ENCODE measurements at regions not wholly inside any gene's neighbourhood (a gene's known extent, or its start where the extent isn't known, plus 50 kb on each side); places are given as distances from the start of the nearest gene placed in this dataset.

DNA sequence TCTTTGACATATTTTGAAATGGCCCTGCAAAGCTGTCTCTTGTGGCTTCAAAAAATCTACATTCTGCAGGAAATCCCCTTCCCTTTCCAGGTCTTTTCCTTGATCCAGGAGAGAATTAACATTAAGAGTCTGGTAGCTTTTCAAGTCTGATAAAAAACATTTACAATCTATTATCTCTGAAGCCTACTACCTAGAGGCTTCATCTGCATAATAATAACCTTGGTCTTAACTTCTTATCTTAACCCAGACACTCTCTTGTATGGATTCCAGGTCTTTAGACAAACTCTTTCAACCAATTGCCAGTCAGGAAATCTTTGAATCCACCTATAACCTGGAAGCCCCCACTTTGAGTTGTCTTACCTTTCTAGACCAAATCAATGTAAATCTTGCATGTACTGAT is 179.3 kb upstream of the ZC3H15 start:
- no peaks in the 10 kb centered on the region for H4K20me1 ChIP-seq (ENCODE audit: insufficient read depth, low read length)
- no peak overlapping the region for H3K9ac ChIP-seq (ENCODE audit: low read depth, low read length)
- H3K27me3 ChIP-seq (ENCODE audit: insufficient read depth, low read length, poor library complexity), result no peaks in the 10 kb centered on the region
- no peak overlapping the region for H3K27ac ChIP-seq (ENCODE audit: low read length)
- DNase-seq, result no peak
- H3K4me3 ChIP-seq (ENCODE audit: low read depth in 1 of 2, low read length in 2 of 2), result no peak overlapping the region
- H3K4me1 ChIP-seq (ENCODE audit: insufficient read depth, low read length), result no peaks in the 10 kb centered on the region
- ATAC-seq (ENCODE audit: insufficient read depth, low read depth), result no peak
- H2AFZ ChIP-seq (ENCODE audit: low read depth, low read length), result no peak overlapping the region
- H3K36me3 ChIP-seq (ENCODE audit: insufficient read depth, low read length), result no peaks in the 10 kb centered on the region
- no peaks in the 10 kb centered on the region for H3K9me3 ChIP-seq (ENCODE audit: insufficient read depth, low read length, severe bottlenecking)
- no peaks in the 10 kb centered on the region for H3K79me2 ChIP-seq (ENCODE audit: insufficient read depth, low read length)
- TF ChIP-seq, protein P1, sequence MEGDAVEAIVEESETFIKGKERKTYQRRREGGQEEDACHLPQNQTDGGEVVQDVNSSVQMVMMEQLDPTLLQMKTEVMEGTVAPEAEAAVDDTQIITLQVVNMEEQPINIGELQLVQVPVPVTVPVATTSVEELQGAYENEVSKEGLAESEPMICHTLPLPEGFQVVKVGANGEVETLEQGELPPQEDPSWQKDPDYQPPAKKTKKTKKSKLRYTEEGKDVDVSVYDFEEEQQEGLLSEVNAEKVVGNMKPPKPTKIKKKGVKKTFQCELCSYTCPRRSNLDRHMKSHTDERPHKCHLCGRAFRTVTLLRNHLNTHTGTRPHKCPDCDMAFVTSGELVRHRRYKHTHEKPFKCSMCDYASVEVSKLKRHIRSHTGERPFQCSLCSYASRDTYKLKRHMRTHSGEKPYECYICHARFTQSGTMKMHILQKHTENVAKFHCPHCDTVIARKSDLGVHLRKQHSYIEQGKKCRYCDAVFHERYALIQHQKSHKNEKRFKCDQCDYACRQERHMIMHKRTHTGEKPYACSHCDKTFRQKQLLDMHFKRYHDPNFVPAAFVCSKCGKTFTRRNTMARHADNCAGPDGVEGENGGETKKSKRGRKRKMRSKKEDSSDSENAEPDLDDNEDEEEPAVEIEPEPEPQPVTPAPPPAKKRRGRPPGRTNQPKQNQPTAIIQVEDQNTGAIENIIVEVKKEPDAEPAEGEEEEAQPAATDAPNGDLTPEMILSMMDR (IDR thresholded peaks at IDR 0.05; ENCODE audit: borderline replicate concordance, extremely low read depth, low read length, poor library complexity, severe bottlenecking), result no peak
- TF ChIP-seq EZH2 (IDR thresholded peaks at IDR 0.05; ENCODE audit: borderline replicate concordance, low read depth, low read length, severe bottlenecking), result no peak
- H3K4me2 ChIP-seq (ENCODE audit: insufficient read depth, low read length), result no peak overlapping the region

DNA sequence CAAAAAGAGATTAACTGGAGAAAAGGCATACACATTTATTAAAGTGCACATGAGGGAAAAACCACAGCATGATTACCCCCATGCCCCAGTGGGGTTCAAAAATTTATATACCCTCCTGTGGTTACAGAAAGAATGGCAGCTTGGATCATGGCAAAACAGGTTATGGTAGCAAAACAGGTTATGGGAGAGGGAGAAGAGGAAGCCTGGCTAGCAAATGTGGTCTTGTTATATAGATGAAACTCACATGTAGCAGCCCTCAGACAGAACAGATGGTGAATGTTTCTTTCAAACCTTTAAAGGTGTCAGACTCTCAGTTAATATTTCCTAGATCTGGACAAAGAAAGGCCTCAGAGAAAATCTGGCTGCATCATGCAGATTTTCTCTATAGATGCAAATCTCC is 178.2 kb upstream of the ZC3H15 start:
- Histone ChIP-seq H3K79me2 (ENCODE audit: insufficient read depth, low read length) (no peaks in the 10 kb centered on the region), H3K9ac (ENCODE audit: low read depth, low read length) (no peak overlapping the region), H3K27ac (ENCODE audit: low read length) (no peak overlapping the region), H3K9me3 (ENCODE audit: insufficient read depth, low read length, severe bottlenecking) (no peaks in the 10 kb centered on the region), H2AFZ (ENCODE audit: low read depth, low read length) (no peak overlapping the region), H4K20me1 (ENCODE audit: insufficient read depth, low read length) (no peaks in the 10 kb centered on the region), H3K4me1 (ENCODE audit: insufficient read depth, low read length) (no peaks in the 10 kb centered on the region), H3K4me2 (ENCODE audit: insufficient read depth, low read length) (no peak overlapping the region), H3K4me3 (ENCODE audit: low read depth in 1 of 2, low read length in 2 of 2) (no peak overlapping the region), H3K36me3 (ENCODE audit: insufficient read depth, low read length) (no peaks in the 10 kb centered on the region), H3K27me3 (ENCODE audit: insufficient read depth, low read length, poor library complexity) (no peaks in the 10 kb centered on the region)
- TF ChIP-seq, protein P1 (IDR thresholded peaks at IDR 0.05; ENCODE audit: borderline replicate concordance, extremely low read depth, low read length, poor library complexity, severe bottlenecking), result no peak
- TF ChIP-seq EZH2 (IDR thresholded peaks at IDR 0.05; ENCODE audit: borderline replicate concordance, low read depth, low read length, severe bottlenecking), result no peak
- no peak for DNase-seq
- no peak for ATAC-seq (ENCODE audit: insufficient read depth, low read depth)

DNA sequence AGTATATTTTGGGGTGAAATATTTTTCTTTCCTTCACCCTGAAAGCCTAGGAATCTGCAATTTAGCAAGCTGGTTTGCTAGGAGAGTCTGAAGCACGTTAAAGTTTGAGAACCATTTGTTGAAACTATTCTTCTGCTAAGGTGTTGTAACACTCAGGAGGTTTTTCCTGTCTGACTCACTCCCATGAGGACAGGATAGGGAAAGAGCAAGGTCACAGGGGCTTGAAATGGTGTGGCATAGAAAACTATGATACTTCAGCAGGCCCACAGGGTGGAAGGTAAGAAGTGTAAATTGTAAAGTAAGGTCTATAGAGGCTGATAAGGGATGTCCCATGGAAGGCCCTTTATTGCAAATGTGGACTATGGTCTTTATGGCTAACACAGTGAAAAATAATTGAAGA is 177.7 kb upstream of the ZC3H15 start:
- Histone ChIP-seq H3K9ac (ENCODE audit: low read depth, low read length) (no peak overlapping the region), H3K79me2 (ENCODE audit: insufficient read depth, low read length) (no peaks in the 10 kb centered on the region), H4K20me1 (ENCODE audit: insufficient read depth, low read length) (no peaks in the 10 kb centered on the region), H3K36me3 (ENCODE audit: insufficient read depth, low read length) (no peaks in the 10 kb centered on the region), H3K27ac (ENCODE audit: low read length) (no peak overlapping the region), H3K4me1 (ENCODE audit: insufficient read depth, low read length) (no peaks in the 10 kb centered on the region), H2AFZ (ENCODE audit: low read depth, low read length) (no peak overlapping the region), H3K4me2 (ENCODE audit: insufficient read depth, low read length) (no peak overlapping the region), H3K27me3 (ENCODE audit: insufficient read depth, low read length, poor library complexity) (no peaks in the 10 kb centered on the region), H3K9me3 (ENCODE audit: insufficient read depth, low read length, severe bottlenecking) (no peaks in the 10 kb centered on the region), H3K4me3 (ENCODE audit: low read depth in 1 of 2, low read length in 2 of 2) (no peak overlapping the region)
- ATAC-seq (ENCODE audit: insufficient read depth, low read depth), result no peak
- TF ChIP-seq, protein P1 (IDR thresholded peaks at IDR 0.05; ENCODE audit: borderline replicate concordance, extremely low read depth, low read length, poor library complexity, severe bottlenecking), result no peak
- TF ChIP-seq EZH2 (IDR thresholded peaks at IDR 0.05; ENCODE audit: borderline replicate concordance, low read depth, low read length, severe bottlenecking), result no peak
- DNase-seq, result no peak

DNA sequence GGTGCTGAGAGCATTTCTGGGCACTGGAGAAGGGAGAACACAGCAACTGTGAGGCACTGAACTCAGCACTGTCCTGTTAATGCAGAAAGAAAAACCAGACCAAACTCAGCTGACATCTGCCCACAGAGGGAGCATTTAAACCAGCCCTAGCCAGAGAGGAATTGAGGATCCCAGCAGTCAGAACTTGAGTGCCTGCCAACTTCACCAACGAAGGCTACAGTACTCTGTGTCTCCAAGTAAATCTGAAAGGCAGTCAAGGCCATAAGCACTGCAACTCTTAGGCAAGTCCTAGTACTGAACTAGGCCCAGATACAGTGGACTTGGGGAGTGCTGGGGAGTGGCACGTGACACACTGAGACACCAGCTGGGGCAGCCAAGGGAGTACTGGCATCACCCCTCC is 176.2 kb upstream of the ZC3H15 start:
- TF ChIP-seq, protein P1 (IDR thresholded peaks at IDR 0.05; ENCODE audit: borderline replicate concordance, extremely low read depth, low read length, poor library complexity, severe bottlenecking), result no peak
- TF ChIP-seq EZH2 (IDR thresholded peaks at IDR 0.05; ENCODE audit: borderline replicate concordance, low read depth, low read length, severe bottlenecking), result no peak
- Histone ChIP-seq H3K27me3 (ENCODE audit: insufficient read depth, low read length, poor library complexity) (no peaks in the 10 kb centered on the region), H3K27ac (ENCODE audit: low read length) (no peak overlapping the region), H3K36me3 (ENCODE audit: insufficient read depth, low read length) (no peaks in the 10 kb centered on the region), H3K4me3 (ENCODE audit: low read depth in 1 of 2, low read length in 2 of 2) (no peak overlapping the region), H3K79me2 (ENCODE audit: insufficient read depth, low read length) (no peaks in the 10 kb centered on the region), H2AFZ (ENCODE audit: low read depth, low read length) (no peak overlapping the region), H3K9me3 (ENCODE audit: insufficient read depth, low read length, severe bottlenecking) (no peaks in the 10 kb centered on the region), H3K9ac (ENCODE audit: low read depth, low read length) (no peak overlapping the region), H3K4me1 (ENCODE audit: insufficient read depth, low read length) (no peaks in the 10 kb centered on the region), H4K20me1 (ENCODE audit: insufficient read depth, low read length) (no peaks in the 10 kb centered on the region), H3K4me2 (ENCODE audit: insufficient read depth, low read length) (no peak overlapping the region)
- no peak for DNase-seq
- ATAC-seq (ENCODE audit: insufficient read depth, low read depth), result no peak

Data from DND-41 (cell line).